Naive thymus-derived CD4-positive, alpha-beta T cell (primary cell): ENCODE measurements at regions not wholly inside any gene's neighbourhood (a gene's known extent, or its start where the extent isn't known, plus 50 kb on each side); places are given as distances from the start of the nearest gene placed in this dataset.

Experiments
- ATAC-seq: fragments of 150-1000 bp; cut with Tn5 transposase; 2 replicates; pipeline ENCODE4 v1.10.0; 2021; ENCODE audit warnings: mild to moderate bottlenecking, moderate library complexity
- CTCF ChIA-PET: fragments of 350-600 bp; sonication (Branson Sonifier 250); formaldehyde crosslinking; loops from one replicate; lab custom pipeline; 2021; ENCODE audit warnings: antibody characterized with exemption; lab: Charles Lee
- POLR2A ChIA-PET: fragments of 350-600 bp; sonication (Branson Sonifier 250); formaldehyde crosslinking; loops from one replicate; lab custom pipeline; 2021; ENCODE audit warnings: antibody characterized with exemption, inconsistent platforms; lab: Charles Lee
- DNase-seq, 9 donors: peaks; one replicate each; pipeline versions ENCODE4 v3.0.0 to v3.0.0-alpha.2; 2020 to 2022; ENCODE audit warnings: mixed read lengths in 1 of 9
- H3K27ac ChIP-seq: one replicate; pipeline ENCODE4 v1.7.0; 2013; ENCODE audit warnings: mild to moderate bottlenecking, low read depth, low read length, moderate library complexity
- H3K27me3 ChIP-seq, 2 donors: one replicate each; pipeline ENCODE4 v1.7.0; 2013; ENCODE audit warnings: low read length in 2 of 2, mild to moderate bottlenecking in 2 of 2, moderate library complexity in 2 of 2; ENCODE audit not compliant: control insufficient read depth in 2 of 2, insufficient read depth in 2 of 2
- H3K36me3 ChIP-seq, 3 experiments: 1 replicate in 2 of 3; 2 replicates in 1 of 3; pipeline ENCODE4 v1.7.0; 2013; ENCODE audit warnings: low read length in 3 of 3, mild to moderate bottlenecking in 3 of 3, moderate library complexity in 1 of 3; ENCODE audit not compliant: insufficient read depth in 3 of 3, control insufficient read depth in 2 of 3
- H3K4me1 ChIP-seq, 2 donors: one replicate each; pipeline ENCODE4 v1.7.0; 2013; ENCODE audit warnings: low read length in 2 of 2, mild to moderate bottlenecking in 2 of 2, moderate library complexity in 1 of 2; ENCODE audit not compliant: control insufficient read depth in 2 of 2, insufficient read depth in 2 of 2
- H3K4me3 ChIP-seq: 2 replicates; pipeline ENCODE4 v1.7.0; 2013; ENCODE audit warnings: mild to moderate bottlenecking, low read length
- H3K9me3 ChIP-seq, 3 experiments: 1 replicate in 2 of 3; 2 replicates in 1 of 3; pipeline ENCODE4 v1.7.0; 2013; ENCODE audit warnings: low read length in 3 of 3; ENCODE audit not compliant: control insufficient read depth in 2 of 3
- H3K27ac Mint-ChIP-seq, 9 donors: one replicate each; pipeline ENCODE4 v1.8.0; 2020 to 2022; ENCODE audit warnings: mixed read lengths in 9 of 9, mild to moderate bottlenecking in 8 of 9, moderate library complexity in 5 of 9, inconsistent platforms in 2 of 9
- H3K27me3 Mint-ChIP-seq, 5 donors: one replicate each; pipeline ENCODE4 v1.8.0; 2021 to 2022; ENCODE audit warnings: mixed read lengths in 5 of 5, mild to moderate bottlenecking in 1 of 5
- H3K36me3 Mint-ChIP-seq, 5 donors: one replicate each; pipeline ENCODE4 v1.8.0; 2020 to 2022; ENCODE audit warnings: mixed read lengths in 5 of 5, mild to moderate bottlenecking in 3 of 5, inconsistent platforms in 1 of 5
- H3K4me1 Mint-ChIP-seq, 7 donors: one replicate each; pipeline ENCODE4 v1.8.0; 2020 to 2022; ENCODE audit warnings: mixed read lengths in 7 of 7, mild to moderate bottlenecking in 3 of 7, inconsistent platforms in 1 of 7
- H3K4me3 Mint-ChIP-seq, 10 donors: one replicate each; pipeline ENCODE4 v1.8.0; 2020 to 2022; ENCODE audit warnings: mild to moderate bottlenecking in 10 of 10, mixed read lengths in 10 of 10, moderate library complexity in 6 of 10, inconsistent platforms in 2 of 10
- H3K9me3 Mint-ChIP-seq, 11 donors: one replicate each; pipeline ENCODE4 v1.8.0; 2020 to 2022; ENCODE audit warnings: mixed read lengths in 11 of 11, mild to moderate bottlenecking in 4 of 11, inconsistent platforms in 1 of 11, moderate library complexity in 1 of 11
- intact Hi-C, 2 donors: fragments of 100-400 bp; cut with micrococcal nuclease; formaldehyde crosslinking; loops; one replicate each; pipeline ENCODE4 v1.15.1; 2023

DNA sequence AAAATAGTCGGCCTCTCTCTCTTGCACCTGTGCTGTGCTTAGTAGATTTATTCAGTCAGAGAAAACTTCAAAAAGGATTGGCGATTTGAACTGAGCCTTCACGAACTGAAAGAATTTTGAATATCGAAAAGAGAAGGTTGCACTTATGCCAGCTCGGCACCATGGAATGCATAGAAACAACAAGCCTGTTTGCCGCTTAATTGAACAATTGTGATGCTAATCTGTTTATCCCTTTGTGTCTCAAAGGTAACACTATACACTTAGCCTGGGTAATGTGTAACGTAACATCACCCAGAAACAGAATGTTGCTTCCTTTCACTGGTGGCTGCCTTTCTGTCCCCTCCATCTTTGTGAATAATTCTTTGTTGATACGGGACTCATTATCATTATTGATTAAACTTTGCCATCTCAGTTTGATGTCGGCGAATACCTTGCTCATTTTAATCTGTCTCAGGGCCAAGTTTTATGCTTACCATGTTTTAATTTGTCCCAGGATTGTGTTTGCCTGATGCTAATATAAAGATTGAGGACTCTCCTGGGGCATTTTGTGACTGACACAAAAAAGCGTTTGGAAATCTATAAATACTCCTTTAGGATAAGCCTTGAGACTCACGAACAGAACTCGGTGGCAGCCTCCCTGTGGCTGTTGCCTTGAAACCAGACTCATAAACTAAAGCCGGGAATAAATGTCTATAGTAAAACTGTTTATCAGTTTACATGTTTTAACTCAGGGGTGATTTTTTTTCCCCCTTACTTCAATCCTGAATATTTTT, 400.5 kb downstream of the RAPGEF2 start:
- no peak for DNase-seq
- ChIA-PET POLR2A (no interaction called here), CTCF (no interaction called here)
- no peaks in the 10 kb centered on the region for H3K27me3 ChIP-seq
- H3K36me3 Mint-ChIP-seq = no peaks in the 10 kb centered on the region
- H3K9me3 Mint-ChIP-seq = no peaks in the 10 kb centered on the region
- H3K4me1 ChIP-seq = no peaks in the 10 kb centered on the region
- H3K27me3 Mint-ChIP-seq = peaks cover 0 to 18% (median 16%) of the 10 kb centered on the region in 5 donors
- H3K4me3 ChIP-seq = no peak overlapping the region
- no peak for ATAC-seq
- H3K4me3 Mint-ChIP-seq = no peak overlapping the region
- no peak overlapping the region for H3K27ac ChIP-seq
- no peak overlapping the region for H3K27ac Mint-ChIP-seq
- H3K9me3 ChIP-seq = no peaks in the 10 kb centered on the region
- intact Hi-C loops = no loop called here
- no peaks in the 10 kb centered on the region for H3K4me1 Mint-ChIP-seq
- H3K36me3 ChIP-seq = no peaks in the 10 kb centered on the region

- Histone ChIP-seq H3K27me3 (no peaks in the 10 kb centered on the region), H3K27ac (no peak overlapping the region), H3K36me3 (no peaks in the 10 kb centered on the region), H3K4me3 (no peak overlapping the region), H3K9me3 (no peaks in the 10 kb centered on the region), H3K4me1 (no peaks in the 10 kb centered on the region)
- intact Hi-C loops = no loop called here
- Mint-ChIP-seq H3K9me3 (no peaks in the 10 kb centered on the region), H3K4me1 (no peaks in the 10 kb centered on the region), H3K27me3 (peaks cover 0 to 18% (median 15%) of the 10 kb centered on the region in 5 donors), H3K36me3 (no peaks in the 10 kb centered on the region), H3K4me3 (no peak overlapping the region), H3K27ac (no peak overlapping the region)
- CTCF ChIA-PET = no interaction called here
- ATAC-seq = no peak
- POLR2A ChIA-PET = no interaction called here
- no peak for DNase-seq
These were observed 401.8 kb downstream of the RAPGEF2 start for GRCh38 chr4:159504684-159505083.

- peaks cover 0 to 18% (median 15%) of the 10 kb centered on the region in 5 donors for H3K27me3 Mint-ChIP-seq
- no peaks in the 10 kb centered on the region for H3K9me3 ChIP-seq
- H3K27ac Mint-ChIP-seq = no peak overlapping the region
These were observed 402.5 kb downstream of the RAPGEF2 start for GRCh38 chr4:159505266-159505975.

DNA sequence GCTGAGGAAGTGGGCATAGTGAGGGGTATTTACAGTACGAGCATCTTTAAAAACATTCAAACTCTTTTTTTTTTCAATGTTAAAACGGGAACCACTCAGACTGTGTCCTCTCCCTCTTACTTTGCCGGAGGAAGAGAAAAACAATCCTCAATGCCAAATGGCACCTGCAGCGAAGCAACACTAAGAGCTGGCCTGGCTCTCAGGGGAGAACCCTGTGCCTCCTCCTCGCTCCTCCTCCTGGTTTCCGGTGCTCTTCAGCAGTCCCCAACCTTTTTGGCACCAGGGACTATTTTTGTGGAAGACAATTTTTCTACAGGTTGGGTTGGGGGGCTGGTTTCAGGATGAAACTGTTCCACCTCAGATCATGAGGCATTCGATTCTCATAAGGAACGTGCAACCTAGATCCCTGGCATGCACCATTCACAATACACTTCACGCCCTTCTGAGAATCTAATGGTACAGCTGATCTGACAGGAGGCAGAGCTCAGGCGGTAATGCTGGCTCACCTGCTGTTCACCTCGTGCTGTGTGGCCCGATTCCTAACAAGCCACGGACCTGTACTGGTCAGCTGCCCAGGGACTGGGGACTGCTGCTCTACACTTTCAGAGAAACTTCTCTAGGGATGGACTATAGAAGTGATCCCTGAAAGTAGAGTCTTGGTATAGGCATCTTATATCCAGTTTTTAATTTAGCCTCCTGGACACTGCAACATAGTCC, 404.1 kb downstream of the RAPGEF2 start:
- no peaks in the 10 kb centered on the region for H3K4me1 ChIP-seq
- no peaks in the 10 kb centered on the region for H3K36me3 Mint-ChIP-seq
- intact Hi-C loops = no loop called here
- H3K27me3 ChIP-seq = no peaks in the 10 kb centered on the region
- no peak overlapping the region for H3K27ac Mint-ChIP-seq
- peaks cover 0 to 18% (median 15%) of the 10 kb centered on the region in 5 donors for H3K27me3 Mint-ChIP-seq
- ChIA-PET POLR2A (no interaction called here), CTCF (no interaction called here)
- peaks cover 0 to 3% (median 0%) of the 10 kb centered on the region in 11 donors for H3K9me3 Mint-ChIP-seq
- ATAC-seq (no peak), DNase-seq (no peak)
- no peak overlapping the region for H3K4me3 Mint-ChIP-seq
- H3K27ac ChIP-seq = no peak overlapping the region
- H3K9me3 ChIP-seq = no peaks in the 10 kb centered on the region
- H3K4me3 ChIP-seq = no peak overlapping the region
- no peaks in the 10 kb centered on the region for H3K4me1 Mint-ChIP-seq
- H3K36me3 ChIP-seq = no peaks in the 10 kb centered on the region

More at GRCh38 chr4:159505266-159505975, 402.5 kb downstream of the RAPGEF2 start:
- ATAC-seq (no peak), DNase-seq (no peak)
- no peak overlapping the region for H3K27ac ChIP-seq
- H3K36me3 ChIP-seq = no peaks in the 10 kb centered on the region
- H3K4me1 ChIP-seq = no peaks in the 10 kb centered on the region
- H3K4me3 Mint-ChIP-seq = no peak overlapping the region
- no peaks in the 10 kb centered on the region for H3K4me1 Mint-ChIP-seq
- POLR2A ChIA-PET = no interaction called here
- no peaks in the 10 kb centered on the region for H3K27me3 ChIP-seq
- no peaks in the 10 kb centered on the region for H3K36me3 Mint-ChIP-seq
- CTCF ChIA-PET = no interaction called here
- no peaks in the 10 kb centered on the region for H3K9me3 Mint-ChIP-seq
- no peak overlapping the region for H3K4me3 ChIP-seq
- intact Hi-C loops = no loop called here

- H3K9me3 ChIP-seq = no peaks in the 10 kb centered on the region
- Mint-ChIP-seq H3K9me3 (peaks cover 0 to 3% (median 0%) of the 10 kb centered on the region in 11 donors), H3K27me3 (peaks cover 0 to 19% (median 12%) of the 10 kb centered on the region in 5 donors), H3K36me3 (no peaks in the 10 kb centered on the region), H3K4me1 (no peaks in the 10 kb centered on the region), H3K4me3 (no peak overlapping the region), H3K27ac (no peak overlapping the region)
- ATAC-seq (no peak), DNase-seq (no peak)
- no peak overlapping the region for H3K4me3 ChIP-seq
- CTCF ChIA-PET = no interaction called here
- no peaks in the 10 kb centered on the region for H3K4me1 ChIP-seq
- no peaks in the 10 kb centered on the region for H3K27me3 ChIP-seq
- no peak overlapping the region for H3K27ac ChIP-seq
- no peaks in the 10 kb centered on the region for H3K36me3 ChIP-seq
- intact Hi-C loops = no loop called here
- POLR2A ChIA-PET = no interaction called here
These were observed 406.1 kb downstream of the RAPGEF2 start for GRCh38 chr4:159508917-159509500.

DNA sequence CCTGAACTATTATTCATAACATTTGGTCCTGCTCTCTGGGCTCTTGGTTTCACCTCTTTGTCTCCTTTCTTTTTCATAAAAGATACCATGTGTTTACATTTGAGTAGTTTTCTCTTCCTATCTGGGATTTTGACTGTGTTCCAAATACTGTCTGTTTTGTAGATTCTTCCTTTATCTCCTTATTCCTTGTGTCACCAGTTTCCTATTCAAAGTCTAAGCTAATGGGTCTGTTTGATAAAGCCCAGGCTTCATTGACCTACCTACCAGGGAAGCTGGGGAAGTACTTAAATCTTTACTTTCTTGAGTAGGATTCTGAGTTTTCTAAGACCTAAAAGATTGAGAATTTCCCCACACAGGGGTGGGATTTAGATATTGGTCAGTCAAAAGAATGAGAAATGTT, 409.5 kb downstream of the RAPGEF2 start:
- no peaks in the 10 kb centered on the region for H3K4me1 Mint-ChIP-seq
- H3K9me3 Mint-ChIP-seq = peaks cover 0 to 8% (median 3%) of the 10 kb centered on the region in 11 donors

More for the DNA sequence above, 409.5 kb downstream of the RAPGEF2 start:
- H3K27me3 ChIP-seq = no peaks in the 10 kb centered on the region
- no peak overlapping the region for H3K4me3 ChIP-seq
- no peak overlapping the region for H3K27ac Mint-ChIP-seq
- no peaks in the 10 kb centered on the region for H3K4me1 ChIP-seq
- no peak for ATAC-seq
- H3K36me3 Mint-ChIP-seq = no peaks in the 10 kb centered on the region
- no peaks in the 10 kb centered on the region for H3K36me3 ChIP-seq
- no peaks in the 10 kb centered on the region for H3K9me3 ChIP-seq
- intact Hi-C loops = no loop called here
- POLR2A ChIA-PET = no interaction called here
- H3K27ac ChIP-seq = no peak overlapping the region
- CTCF ChIA-PET = no interaction called here
- H3K27me3 Mint-ChIP-seq = peaks cover 0 to 13% (median 4%) of the 10 kb centered on the region in 5 donors
- DNase-seq = no peak
- no peak overlapping the region for H3K4me3 Mint-ChIP-seq
